Stimulated activated CD4-positive, alpha-beta T cell treated with anti-CD3 and anti-CD28 coated beads, TNF-alpha, amount 100 ng/mL, for 1 hour (primary cell): ENCODE measurements at regions not wholly inside any gene's neighbourhood (a gene's known extent, or its start where the extent isn't known, plus 50 kb on each side); places are given as distances from the start of the nearest gene placed in this dataset.

Experiments
- DNase-seq, 3 donors: peaks; one replicate each; pipeline ENCODE4 v3.0.0-alpha.2; 2020; ENCODE audit warnings: low read depth in 3 of 3, low spot score in 1 of 3

DNA sequence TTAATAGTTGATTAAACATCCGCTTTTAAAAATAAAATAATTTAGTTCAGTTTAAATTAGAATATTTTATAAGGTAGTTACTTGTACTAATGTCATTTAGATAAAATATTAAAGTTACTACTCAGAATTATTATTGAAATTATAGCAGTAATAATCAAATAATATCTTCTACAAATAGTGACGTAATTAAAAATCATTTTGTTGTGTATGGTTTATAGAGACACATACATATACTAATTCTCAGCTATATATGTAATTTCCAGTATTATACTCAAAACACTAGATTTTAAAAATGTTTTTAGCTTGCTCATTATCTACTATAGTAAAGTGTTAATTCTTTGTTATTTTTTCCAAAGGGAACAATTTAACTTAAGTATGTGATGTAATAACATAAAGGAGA is 435.2 kb upstream of the MANEA start:
- DNase-seq = no peak

DNA sequence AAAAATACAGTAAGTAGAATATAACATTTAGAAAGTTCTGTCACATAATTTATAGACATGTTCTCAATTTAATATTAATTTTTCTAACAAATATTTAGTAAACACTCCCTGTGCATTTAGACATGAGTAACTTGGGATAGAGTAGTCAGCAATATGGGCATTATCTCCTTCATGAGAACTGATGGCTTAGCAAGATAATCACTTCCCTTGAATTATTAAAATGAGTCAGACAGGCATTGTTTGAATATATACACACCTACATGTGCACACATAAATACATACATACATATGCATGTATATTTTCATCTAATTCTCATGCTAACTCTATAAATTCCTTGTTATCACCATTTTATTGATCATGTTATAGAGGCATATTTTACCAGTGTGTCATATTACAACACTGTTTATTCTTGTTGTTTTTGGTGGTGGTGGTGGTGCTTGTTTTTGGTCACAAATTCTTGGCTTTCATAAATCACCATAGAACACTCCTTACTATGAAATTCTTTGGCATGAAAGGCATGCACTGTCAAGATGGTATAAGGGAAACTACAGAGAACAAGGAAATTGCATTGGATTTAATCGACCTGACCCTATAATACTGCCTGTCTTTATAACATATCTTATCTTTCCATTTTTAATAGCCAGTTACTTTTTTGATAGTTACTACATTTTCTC is 434.5 kb upstream of the MANEA start:
- DNase-seq = no peak

DNA sequence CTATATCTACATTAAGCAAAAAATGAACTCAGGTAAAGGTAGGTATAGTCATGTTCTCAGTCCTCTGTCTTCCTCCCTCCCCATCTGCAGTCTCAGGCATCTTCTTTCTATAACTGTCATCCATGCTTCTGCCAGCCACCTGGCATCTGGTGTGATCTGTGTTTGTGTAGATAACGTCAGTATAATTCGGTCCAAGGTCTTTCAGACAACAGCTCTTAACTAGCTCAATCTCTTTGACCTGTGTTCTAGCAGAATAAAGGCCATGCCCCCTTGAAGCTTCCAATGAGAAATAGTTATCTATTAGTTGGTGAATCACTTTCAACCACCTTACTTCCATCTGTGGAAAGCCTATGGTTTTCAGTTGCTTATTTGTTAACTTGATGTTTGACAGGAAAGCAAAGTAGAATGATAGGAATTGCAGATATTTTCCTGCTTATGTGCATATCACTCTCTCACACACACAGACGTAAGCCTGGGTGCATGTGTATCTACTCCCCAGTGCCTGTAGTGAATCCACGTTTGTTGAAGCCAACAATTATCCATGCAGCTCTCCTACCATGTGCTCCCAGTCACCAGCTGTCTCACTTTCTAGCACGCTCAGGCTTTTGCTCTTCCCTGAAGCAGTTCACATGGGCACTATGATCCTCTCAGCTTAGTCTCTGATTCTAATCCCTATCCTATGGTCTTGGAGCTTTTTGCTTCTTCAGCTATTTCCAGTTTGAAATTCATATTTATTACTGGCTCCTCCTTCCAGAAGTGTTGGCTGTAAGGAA is 433.7 kb upstream of the MANEA start:
- no peak for DNase-seq

DNA sequence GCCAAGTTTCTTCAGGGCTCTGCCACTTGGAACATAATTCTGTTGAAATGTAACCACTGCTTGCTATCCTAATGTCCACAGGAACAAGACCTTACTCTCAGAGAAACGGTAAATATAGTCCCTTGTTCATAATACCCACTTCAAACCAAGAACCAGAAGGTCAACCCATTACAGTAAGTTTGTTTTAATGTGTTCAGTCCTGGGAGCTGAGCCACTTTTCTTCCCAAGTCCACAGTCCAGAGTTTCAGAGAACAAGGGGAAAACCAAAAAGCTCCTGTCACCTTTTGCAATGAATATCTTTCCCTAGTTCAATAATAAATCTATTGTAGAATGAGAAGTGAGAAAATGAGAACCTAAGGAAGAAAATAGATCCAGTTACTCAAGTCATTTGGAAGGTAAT is 431.9 kb upstream of the MANEA start:
- no peak for DNase-seq

DNA sequence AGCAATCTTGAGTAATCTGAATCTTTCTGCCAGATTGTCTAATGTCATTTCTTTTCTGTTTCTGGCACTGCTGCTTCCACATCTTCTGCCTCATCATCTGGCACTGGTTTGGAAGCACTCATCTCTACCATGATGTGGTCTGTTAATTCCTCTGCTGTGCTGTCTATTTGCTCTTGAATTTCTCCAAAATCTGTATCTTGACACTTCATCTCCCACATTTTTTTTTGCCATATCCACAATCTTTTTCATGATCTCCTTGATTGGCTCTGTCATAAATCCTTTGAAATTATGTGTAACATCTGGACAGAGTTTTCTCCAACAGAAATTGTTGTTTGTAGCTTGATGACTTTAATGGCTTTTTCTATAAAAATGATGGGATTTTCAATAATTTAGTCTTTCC is 417.8 kb upstream of the MANEA start:
- no peak for DNase-seq

DNA sequence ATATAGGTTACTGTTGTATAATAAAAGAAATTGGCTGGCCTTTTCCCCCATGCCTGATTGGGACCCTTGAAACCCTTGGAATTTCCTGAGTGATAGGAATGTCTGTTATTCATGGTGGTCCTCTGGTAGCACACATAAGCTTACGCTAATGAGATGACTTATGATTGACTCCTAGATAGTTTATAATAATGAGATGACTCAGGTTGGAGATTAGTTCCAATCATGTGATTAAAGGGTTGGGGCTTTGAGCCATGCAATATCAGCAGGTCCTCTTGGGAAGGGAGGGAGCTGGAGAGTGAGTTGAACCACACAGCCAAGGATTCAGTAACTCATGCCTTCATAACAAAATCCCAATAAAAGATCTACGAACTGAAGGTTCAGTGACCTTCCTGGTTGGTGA is 407.6 kb upstream of the MANEA start:
- no peak for DNase-seq

DNA sequence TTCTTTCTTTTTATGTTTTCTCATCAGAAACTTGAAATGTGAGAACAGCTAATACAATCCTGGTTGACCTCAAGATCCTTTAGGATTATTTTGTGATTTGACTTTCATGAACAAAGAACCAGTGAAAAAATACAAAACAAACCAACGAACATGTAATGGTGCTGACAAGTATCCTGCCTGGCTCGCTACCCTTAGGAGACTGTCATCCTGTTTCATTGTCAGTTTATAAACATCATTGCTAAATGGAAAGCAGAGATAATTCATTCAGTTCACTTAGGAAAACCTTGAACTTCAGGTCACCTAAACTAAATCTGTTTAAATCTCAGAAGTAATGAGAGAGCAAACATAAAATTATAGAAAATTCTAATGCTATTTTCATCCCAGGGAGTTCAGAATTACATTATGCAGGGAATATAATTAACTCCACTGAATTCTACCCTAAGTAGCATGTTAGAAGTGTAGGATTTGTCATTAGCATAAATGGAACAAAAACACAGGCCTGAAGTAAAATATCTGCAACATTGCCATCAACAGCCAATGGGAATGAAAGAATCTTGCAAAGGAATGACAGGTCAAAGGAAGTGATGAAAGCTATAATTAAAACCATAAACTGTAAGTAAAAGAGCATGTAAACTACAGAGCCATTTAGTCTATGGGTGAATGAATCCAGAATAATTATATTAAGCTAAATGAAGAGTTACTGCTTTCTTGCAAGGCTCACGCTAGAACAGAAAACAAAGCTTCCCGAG is 401.2 kb upstream of the MANEA start:
- no peak for DNase-seq

DNA sequence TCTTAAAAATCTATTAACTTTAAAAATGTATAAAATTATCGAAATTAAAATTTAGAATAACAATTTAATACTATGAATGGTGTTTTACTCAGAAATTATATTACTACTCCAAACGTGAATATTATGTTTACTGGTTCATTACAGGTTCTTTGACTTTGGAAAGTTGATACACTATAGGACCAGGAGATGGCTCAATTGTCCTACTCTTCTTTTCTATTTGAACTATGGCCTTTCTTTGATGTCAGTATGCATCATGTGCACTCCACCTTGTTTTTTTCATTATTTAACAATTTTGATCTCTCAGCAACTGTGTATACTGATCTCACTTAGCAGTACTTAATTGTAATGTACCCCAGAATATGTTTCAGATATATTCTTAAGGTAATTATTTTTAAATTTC is 391.5 kb upstream of the MANEA start:
- no peak for DNase-seq

DNA sequence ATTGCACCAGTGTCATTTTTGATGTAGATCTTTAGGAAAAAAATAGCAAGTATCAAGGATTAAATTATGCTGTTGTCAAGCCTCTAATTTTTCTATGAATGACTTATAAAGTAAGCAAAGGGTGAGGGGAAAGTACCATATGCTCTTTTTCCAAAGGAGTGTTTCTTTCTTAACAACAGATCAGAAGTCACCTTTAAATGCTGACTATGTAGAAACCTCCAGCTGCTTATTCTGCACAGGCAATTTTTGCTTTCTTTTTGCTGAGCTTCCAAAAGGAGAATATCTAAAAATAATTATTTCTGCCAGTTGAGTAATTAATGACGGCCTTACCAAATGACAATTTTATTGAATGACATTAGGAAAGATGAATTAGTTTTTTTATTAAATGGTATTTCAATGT is 390.6 kb upstream of the MANEA start:
- DNase-seq = no peak

DNA sequence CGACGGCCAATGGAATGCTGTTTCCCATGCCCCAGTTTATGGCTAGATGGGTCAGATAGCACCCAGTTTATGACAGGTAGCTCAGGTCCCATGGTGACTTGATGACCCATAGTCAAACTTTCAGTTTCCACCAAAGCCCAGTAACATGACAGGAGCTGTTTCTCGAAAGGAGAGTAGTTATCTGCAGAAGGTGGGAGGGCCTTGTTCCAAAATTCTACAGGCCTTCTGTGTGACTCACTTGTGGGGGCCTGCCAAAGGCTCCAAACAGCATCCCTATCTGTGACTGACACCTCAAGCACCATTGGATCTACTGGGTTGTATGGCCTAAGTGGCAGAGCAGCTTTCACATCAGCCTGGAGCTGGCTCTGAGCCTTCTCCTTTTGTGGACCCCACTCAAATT is 379.7 kb upstream of the MANEA start:
- DNase-seq = no peak

DNA sequence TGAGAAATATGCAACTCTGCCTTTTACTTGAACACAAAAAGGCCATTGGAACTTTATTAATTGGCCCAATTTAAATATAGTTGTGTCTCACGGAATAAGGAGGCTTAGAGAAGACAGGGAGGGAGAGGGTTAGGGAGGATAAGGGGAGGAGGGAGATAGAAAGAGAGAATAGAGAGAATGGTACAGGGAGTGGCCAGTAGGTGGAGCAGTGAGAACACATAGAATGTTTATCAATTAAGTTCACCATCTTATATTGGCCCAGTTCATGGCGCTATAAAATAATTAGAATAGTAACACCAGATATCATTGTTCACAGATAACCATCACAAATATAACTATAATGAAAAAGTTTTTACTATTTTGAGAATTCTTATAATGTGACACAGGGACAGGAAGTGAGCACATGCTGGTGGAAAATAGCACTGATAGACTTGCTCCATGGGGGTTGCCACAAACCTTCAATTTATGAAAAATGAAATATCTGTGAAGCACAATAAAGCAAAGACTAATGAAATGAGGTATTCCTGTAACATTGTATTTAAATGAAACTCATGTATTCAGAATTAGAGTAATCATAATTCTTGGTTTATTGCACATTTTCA is 374.1 kb upstream of the MANEA start:
- no peak for DNase-seq

DNA sequence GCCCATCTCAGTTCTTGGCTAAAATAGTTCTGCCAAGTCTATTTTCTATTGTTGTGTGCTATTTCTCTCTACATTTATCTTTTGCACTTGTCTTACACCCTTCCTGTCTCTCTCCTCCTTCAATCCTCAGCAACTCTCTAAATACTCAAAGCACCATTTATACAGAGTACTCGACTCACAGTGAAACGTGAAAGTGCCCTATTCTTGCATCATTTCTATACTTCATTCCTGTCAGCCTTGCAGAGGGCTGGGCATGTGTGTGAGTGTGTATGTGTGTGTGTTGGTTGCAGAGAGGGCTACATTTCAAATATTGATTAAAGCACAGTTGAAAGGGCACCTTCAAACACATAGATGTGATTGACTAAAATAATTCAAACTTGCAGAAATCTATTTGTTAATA is 373.2 kb upstream of the MANEA start:
- no peak for DNase-seq

DNA sequence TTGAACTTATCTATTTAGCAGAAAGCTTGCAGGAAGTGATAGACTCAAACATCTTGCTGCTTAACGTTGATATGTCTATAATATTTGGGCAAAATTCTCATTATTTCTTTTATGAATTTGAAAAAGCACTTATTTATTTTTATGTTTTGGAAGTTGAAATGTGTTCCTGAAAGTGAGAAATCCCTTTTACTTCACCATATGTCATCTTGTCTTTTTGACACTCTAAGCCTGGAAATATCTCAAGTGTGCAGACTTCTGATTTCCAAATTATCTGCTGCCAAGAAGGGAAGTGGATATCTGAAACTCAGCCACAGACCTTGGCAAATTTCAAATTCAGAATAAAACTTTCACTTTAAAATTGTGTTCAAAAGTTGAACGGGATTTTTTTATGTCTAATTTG is 368.7 kb upstream of the MANEA start:
- DNase-seq = no peak

DNA sequence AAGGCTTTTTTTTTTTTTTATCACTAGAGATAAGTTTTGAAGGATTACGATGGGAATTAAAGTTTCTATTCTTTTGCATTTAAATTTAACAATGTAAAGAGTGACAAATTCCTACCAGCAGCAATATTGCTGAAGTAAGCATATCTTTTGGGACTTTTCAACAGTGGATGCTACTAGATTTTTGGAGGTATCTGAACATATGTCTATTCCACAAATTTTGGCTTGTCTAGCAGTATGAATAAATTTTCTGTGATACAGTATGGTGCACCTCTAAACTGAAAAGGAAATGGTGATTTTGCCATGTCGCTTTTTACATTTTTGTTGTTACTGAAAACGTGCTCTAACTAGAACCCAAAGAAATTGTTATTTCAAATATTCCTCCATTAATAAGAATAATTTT is 368.3 kb upstream of the MANEA start:
- no peak for DNase-seq

DNA sequence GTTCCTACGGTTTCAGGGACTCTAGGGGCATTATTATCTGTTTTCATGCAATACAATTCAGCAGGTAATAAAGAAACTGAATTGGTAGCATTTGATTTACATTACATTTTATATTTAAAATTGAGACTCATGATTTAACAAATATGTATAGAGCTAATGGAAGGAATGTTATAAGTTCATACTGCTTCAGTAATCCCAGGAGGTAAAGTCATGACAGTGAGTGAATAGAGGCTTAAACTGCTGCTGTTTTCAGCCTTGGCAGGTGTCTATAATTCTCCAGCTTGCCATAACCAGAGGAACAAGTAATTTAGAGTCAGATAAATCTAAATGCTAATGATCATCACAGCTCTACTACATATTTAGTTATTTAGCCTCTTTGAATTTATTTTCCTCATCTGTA is 360.8 kb upstream of the MANEA start:
- DNase-seq = no peak

DNA sequence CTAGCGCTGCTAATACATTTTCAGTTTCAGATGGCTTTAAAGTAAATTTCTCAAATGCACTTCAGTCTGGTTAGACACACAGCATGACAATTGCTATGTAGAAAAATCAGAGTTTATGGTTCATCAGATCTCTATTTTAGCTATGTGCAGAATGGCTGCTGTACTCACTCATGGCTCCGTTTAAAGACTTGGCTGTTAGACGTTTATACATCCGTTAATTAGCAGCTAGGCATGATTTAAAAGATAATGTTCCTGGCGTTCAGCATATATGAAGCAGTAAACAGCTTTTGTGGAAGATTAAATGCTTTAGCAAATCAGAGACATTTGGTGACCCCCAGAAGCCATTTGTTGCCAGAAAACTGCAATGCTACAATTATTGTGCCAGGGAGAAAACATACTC is 350.0 kb upstream of the MANEA start:
- no peak for DNase-seq

DNA sequence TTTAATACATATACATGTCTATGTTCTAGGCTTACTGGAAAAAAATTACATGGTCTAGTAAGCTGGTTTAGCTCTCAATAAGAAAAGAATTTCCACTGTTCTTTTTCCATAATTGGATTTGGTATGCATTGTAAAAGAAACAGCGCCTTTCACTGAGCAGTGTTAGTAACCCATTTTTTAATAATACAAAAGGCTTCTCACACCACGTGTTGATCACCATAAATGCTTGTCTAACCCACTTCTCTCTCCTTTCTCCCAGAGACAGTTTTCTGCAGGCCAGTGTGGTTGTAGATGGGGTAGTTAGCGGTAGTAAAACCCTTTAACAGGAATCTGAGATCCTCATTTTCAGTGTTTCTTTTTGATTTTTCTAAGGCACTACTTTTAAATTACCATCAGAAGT is 348.7 kb upstream of the MANEA start:
- no peak for DNase-seq

DNA sequence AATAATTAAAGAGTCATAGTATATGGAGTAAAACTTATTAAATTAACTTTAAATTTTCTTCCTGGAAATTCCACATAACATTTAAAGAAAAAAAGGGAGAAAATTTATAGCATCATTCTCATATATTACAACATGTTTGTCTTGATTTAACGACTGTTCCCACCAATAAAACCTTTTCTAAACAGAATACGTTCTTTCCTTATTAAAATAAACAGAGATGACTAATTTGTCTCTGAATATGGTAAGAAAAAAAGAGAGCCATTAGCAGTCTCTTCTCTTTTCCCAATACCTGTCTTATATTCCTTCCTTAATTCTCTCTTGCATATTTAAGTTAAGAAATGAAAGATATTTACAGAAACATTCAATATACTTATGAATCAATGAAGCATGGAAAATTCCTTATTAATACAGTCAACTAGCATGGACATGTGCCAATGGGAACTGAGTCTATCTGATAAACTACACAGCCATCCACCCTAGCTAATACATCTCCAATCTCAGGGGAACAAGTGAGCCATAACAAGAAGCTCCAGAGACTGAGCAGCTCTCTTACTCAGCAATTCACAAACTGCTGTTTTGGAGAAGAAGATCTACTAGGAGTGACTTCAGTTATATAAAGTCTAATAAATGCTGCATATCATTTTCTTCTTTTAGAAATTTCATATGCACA is 347.1 kb upstream of the MANEA start:
- DNase-seq = no peak

DNA sequence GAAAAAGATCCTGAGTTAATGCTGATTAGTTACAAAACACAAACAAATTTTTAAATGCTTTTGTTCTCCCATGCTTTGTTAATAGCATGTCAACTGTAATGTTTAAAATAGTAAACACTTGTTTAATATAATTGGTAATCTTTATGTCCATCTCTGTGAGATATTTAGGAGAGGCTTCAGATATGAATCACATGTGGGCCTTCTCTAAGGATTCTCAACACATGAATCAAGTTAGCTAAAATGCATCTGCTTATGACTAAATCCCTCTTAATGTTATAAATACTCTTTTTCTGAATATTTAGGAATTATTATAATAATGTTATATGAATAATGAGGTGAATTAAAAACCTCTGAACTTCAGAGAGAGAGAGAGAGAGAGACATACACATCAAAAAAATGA is 345.9 kb upstream of the MANEA start:
- DNase-seq = no peak

DNA sequence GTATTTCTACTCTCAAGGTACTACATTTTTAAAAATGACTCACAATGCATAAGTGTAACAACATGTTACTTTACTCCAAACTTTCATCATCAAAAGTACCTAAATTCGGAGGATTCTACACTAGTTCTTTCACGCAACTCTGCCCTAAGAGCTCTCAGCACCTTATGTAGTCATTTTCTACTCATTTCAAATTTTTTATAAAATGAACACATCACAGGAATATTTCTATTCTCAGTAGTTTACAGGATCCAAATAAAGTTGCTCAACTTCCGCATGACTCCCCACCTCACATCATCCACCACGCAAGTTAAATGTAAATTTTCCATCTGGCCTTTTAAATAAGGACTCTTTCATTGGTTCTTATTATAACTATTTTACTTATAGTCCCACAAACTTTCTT is 344.9 kb upstream of the MANEA start:
- no peak for DNase-seq

DNA sequence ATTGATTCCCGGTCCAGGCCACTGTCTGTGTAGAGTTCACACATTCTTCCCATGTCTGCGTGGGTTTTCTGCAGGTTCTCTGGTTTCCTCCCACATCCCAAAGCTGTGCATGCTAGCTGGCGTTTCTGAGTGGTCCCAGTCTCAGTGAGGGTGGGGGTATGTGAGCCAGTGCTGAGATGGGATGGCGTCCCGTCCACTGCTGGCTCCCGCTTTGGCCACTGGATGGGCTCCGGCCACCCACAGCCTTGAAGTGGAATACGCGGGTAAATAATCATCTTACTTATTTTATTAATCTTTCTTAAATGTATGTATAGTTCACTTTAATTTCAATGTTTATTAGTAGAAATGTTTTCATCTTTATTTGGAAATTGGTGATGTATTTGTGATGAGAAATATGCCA is 343.5 kb upstream of the MANEA start:
- no peak for DNase-seq
